ENCODE measurements at regions not wholly inside any gene's neighbourhood (a gene's known extent, or its start where the extent isn't known, plus 50 kb on each side); places are given as distances from the start of the nearest gene placed in this dataset.

DNA sequence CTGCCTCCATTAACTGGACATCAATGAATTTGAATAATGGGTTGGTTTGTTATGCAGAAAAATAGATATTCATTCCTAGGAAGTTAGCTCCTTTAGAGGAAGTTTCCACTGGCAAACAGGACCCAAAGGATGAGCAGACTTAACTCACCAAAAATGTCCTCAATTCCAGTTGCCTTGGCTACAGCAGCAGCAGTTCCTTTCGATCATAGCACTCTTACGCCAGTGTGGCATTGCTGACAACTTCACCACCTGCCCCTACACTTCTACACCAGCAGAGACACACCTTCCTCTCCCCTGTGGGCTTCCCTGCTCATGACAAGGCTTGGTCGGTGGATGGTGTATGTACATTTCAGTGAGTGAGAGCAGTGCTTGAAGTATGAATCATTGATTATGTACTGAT is 532.8 kb downstream of the QKI start:
- TF ChIP-seq, protein P1, sequence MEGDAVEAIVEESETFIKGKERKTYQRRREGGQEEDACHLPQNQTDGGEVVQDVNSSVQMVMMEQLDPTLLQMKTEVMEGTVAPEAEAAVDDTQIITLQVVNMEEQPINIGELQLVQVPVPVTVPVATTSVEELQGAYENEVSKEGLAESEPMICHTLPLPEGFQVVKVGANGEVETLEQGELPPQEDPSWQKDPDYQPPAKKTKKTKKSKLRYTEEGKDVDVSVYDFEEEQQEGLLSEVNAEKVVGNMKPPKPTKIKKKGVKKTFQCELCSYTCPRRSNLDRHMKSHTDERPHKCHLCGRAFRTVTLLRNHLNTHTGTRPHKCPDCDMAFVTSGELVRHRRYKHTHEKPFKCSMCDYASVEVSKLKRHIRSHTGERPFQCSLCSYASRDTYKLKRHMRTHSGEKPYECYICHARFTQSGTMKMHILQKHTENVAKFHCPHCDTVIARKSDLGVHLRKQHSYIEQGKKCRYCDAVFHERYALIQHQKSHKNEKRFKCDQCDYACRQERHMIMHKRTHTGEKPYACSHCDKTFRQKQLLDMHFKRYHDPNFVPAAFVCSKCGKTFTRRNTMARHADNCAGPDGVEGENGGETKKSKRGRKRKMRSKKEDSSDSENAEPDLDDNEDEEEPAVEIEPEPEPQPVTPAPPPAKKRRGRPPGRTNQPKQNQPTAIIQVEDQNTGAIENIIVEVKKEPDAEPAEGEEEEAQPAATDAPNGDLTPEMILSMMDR (IDR thresholded peaks at IDR 0.05), result no peak
- Mint-ChIP-seq H3K27ac (no peak overlapping the region), H3K4me1 (ENCODE audit: low read depth) (no peaks in the 10 kb centered on the region), H3K27me3 (peaks cover 53% of the 10 kb centered on the region), H3K9me3 (no peaks in the 10 kb centered on the region), H3K36me3 (ENCODE audit: low read depth) (no peaks in the 10 kb centered on the region), H3K4me3 (no peak overlapping the region)
- H3K4me1 ChIP-seq (ENCODE audit: insufficient read depth, low read length), result no peaks in the 10 kb centered on the region
- no peak overlapping the region for H3K27ac ChIP-seq (ENCODE audit: low read depth in 1 of 2, low read length in 2 of 2)
- ATAC-seq (ENCODE audit: poor library complexity) (no peak), DNase-seq (no peak)
- ChIA-PET POLR2A (no interaction called here), CTCF (interaction anchor here (1.0 kb wide), 1 partner anchor 9 kb away, joined by 3 read pairs; no protein-coding TSS in a partner anchor)
- H3K36me3 ChIP-seq (ENCODE audit: insufficient read depth, low read length), result no peaks in the 10 kb centered on the region
- intact Hi-C loops (cut with DNase I, micrococcal nuclease), result no loop called here
- no peak overlapping the region for H3K4me3 ChIP-seq (ENCODE audit: low read length)
- H3K27me3 ChIP-seq (ENCODE audit: control insufficient read depth in 1 of 2, insufficient read depth in 2 of 2, low read length in 2 of 2), result peaks cover 8 to 9% of the 10 kb centered on the region in 2 experiments
- no peaks in the 10 kb centered on the region for H3K9me3 ChIP-seq (ENCODE audit: control insufficient read depth in 1 of 2, insufficient read depth in 1 of 2, low read length in 2 of 2)

DNA sequence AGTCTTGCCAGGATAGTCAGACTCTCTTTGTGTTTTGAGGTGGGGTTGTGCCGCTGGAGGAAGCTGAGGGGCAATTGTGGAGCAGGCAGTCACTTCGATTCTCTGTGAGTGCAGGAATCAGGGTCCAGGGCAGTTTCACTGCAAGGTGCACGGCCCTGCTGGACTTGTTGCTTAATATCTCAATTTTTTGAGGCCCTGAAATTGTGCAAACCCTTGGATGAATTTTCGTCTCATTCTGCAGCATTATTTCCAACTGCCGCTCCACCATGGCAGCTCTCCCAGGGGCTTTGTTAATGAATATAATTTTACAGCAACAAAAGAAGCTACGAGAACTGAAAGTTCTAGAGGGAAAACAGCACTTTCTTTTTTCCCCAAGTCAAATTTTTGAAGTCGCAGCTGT is 531.9 kb downstream of the QKI start:
- H3K4me3 Mint-ChIP-seq, result no peak overlapping the region
- Histone ChIP-seq H3K4me3 (ENCODE audit: low read length) (no peak overlapping the region), H3K4me1 (ENCODE audit: insufficient read depth, low read length) (no peaks in the 10 kb centered on the region), H3K27me3 (ENCODE audit: control insufficient read depth in 1 of 2, insufficient read depth in 2 of 2, low read length in 2 of 2) (peaks cover 9 to 15% of the 10 kb centered on the region in 2 experiments), H3K9me3 (ENCODE audit: control insufficient read depth in 1 of 2, insufficient read depth in 1 of 2, low read length in 2 of 2) (no peaks in the 10 kb centered on the region), H3K27ac (ENCODE audit: low read depth in 1 of 2, low read length in 2 of 2) (no peak overlapping the region), H3K36me3 (ENCODE audit: insufficient read depth, low read length) (no peaks in the 10 kb centered on the region)
- TF ChIP-seq, protein P1 (IDR thresholded peaks at IDR 0.05), result no peak
- DNase-seq (no peak), ATAC-seq (ENCODE audit: poor library complexity) (no peak)
- intact Hi-C loops (cut with DNase I, micrococcal nuclease), result no loop called here
- CTCF ChIA-PET, result no interaction called here
- H3K27ac Mint-ChIP-seq, result no peak overlapping the region
- H3K4me1 Mint-ChIP-seq (ENCODE audit: low read depth), result no peaks in the 10 kb centered on the region
- no peaks in the 10 kb centered on the region for H3K36me3 Mint-ChIP-seq (ENCODE audit: low read depth)
- no peaks in the 10 kb centered on the region for H3K9me3 Mint-ChIP-seq
- peaks cover 56% of the 10 kb centered on the region for H3K27me3 Mint-ChIP-seq
- POLR2A ChIA-PET, result no interaction called here

DNA sequence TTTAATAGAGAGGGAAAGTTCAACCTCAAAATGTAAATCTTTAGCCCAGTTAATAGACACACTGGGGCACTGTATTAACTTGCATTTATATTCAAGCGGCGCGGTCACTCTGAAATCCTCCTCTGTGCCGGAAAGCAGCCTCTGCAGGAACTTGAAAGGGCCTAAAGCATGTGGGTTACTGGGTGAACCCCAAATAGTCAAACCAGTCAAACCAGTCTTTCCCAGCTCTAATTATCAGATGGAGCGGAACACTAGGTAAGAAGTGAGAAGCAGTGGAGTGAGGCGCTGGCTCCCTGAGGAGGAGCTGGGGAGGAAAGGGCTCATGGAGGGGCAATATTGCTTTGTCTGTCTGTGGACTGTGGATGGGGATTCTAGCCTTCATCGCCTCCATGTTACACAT is 531.3 kb downstream of the QKI start:
- no peak for DNase-seq
- Histone ChIP-seq H3K27ac (ENCODE audit: low read depth in 1 of 2, low read length in 2 of 2) (no peak overlapping the region), H3K9me3 (ENCODE audit: control insufficient read depth in 1 of 2, insufficient read depth in 1 of 2, low read length in 2 of 2) (no peaks in the 10 kb centered on the region), H3K4me1 (ENCODE audit: insufficient read depth, low read length) (no peaks in the 10 kb centered on the region), H3K27me3 (ENCODE audit: control insufficient read depth in 1 of 2, insufficient read depth in 2 of 2, low read length in 2 of 2) (peaks cover 10 to 15% of the 10 kb centered on the region in 2 experiments), H3K36me3 (ENCODE audit: insufficient read depth, low read length) (no peaks in the 10 kb centered on the region), H3K4me3 (ENCODE audit: low read length) (no peak overlapping the region)
- H3K27ac Mint-ChIP-seq, result no peak overlapping the region
- H3K4me1 Mint-ChIP-seq (ENCODE audit: low read depth), result no peaks in the 10 kb centered on the region
- peaks cover 56% of the 10 kb centered on the region for H3K27me3 Mint-ChIP-seq
- ChIA-PET POLR2A (no interaction called here), CTCF (no interaction called here)
- TF ChIP-seq, protein P1 (IDR thresholded peaks at IDR 0.05), result no peak
- H3K36me3 Mint-ChIP-seq (ENCODE audit: low read depth), result no peaks in the 10 kb centered on the region
- no peak for ATAC-seq (ENCODE audit: poor library complexity)
- intact Hi-C loops (cut with DNase I, micrococcal nuclease), result no loop called here
- no peak overlapping the region for H3K4me3 Mint-ChIP-seq
- no peaks in the 10 kb centered on the region for H3K9me3 Mint-ChIP-seq

Measured in CD4-positive, alpha-beta T cell (primary cell).